Keratinocyte (primary cell): ENCODE measurements at regions not wholly inside any gene's neighbourhood (a gene's known extent, or its start where the extent isn't known, plus 50 kb on each side); places are given as distances from the start of the nearest gene placed in this dataset.

Experiments
- DNase-seq: peaks from one replicate; pipeline ENCODE4 v3.0.0-alpha.2; 2011; ENCODE audit warnings: low read depth, missing footprints, low spot score
- FAIRE-seq: peaks from 2 replicates; lab custom pipeline; 2011; peaks lifted over from hg19 to GRCh38; lab: Jason Lieb, UNC
- H2AFZ ChIP-seq: 2 replicates; pipeline ENCODE4 v1.6.0; 2012; ENCODE audit warnings: low read length, control low read depth, inconsistent platforms; ENCODE audit not compliant: control insufficient read depth
- H3K27ac ChIP-seq: 2 replicates; pipeline ENCODE4 v1.5.1; 2011; ENCODE audit warnings: low read length; ENCODE audit not compliant: control insufficient read depth, insufficient read depth
- H3K27me3 ChIP-seq: 3 replicates; pipeline ENCODE4 v1.6.0; 2011; ENCODE audit warnings: low read length; ENCODE audit not compliant: control insufficient read depth, insufficient read depth; ENCODE audit errors: extremely low read depth
- H3K36me3 ChIP-seq, 2 experiments: 2 replicates in 1 of 2; 3 replicates in 1 of 2; pipeline ENCODE4 v1.5.1; 2011; ENCODE audit warnings: low read length in 2 of 2, mild to moderate bottlenecking in 1 of 2; ENCODE audit not compliant: control insufficient read depth in 2 of 2, insufficient read depth in 2 of 2; ENCODE audit errors: extremely low read depth in 1 of 2
- H3K4me1 ChIP-seq: 3 replicates; pipeline ENCODE4 v1.5.1; 2011; ENCODE audit warnings: low read length; ENCODE audit not compliant: control insufficient read depth, insufficient read depth; ENCODE audit errors: extremely low read depth
- H3K4me2 ChIP-seq: 3 replicates; pipeline ENCODE4 v1.6.0; 2011; ENCODE audit warnings: low read depth, low read length; ENCODE audit not compliant: control insufficient read depth, insufficient read depth; ENCODE audit errors: extremely low read depth
- H3K4me3 ChIP-seq, 3 experiments: fragments of 200-600 bp in 1 of 3; sonication (generic) in 1 of 3; 2 replicates in 2 of 3; 3 replicates in 1 of 3; pipeline ENCODE4 v1.5.1; 2011 to 2016; ENCODE audit warnings: low read length in 3 of 3, mild to moderate bottlenecking in 3 of 3, control low read depth in 2 of 3, inconsistent platforms in 1 of 3, low read depth in 1 of 3, mixed read lengths in 1 of 3, mixed run types in 1 of 3, moderate library complexity in 1 of 3; ENCODE audit not compliant: control insufficient read depth in 2 of 3, insufficient read depth in 2 of 3; ENCODE audit errors: extremely low read depth in 1 of 3
- H3K79me2 ChIP-seq: 2 replicates; pipeline ENCODE4 v1.6.0; 2012; ENCODE audit warnings: low read length; ENCODE audit not compliant: control insufficient read depth, insufficient read depth
- H3K9ac ChIP-seq: 3 replicates; pipeline ENCODE4 v1.6.0; 2011; ENCODE audit warnings: low read length; ENCODE audit not compliant: control insufficient read depth, insufficient read depth; ENCODE audit errors: extremely low read depth
- H3K9me1 ChIP-seq: 3 replicates; pipeline ENCODE4 v1.6.0; 2011; ENCODE audit warnings: low read length; ENCODE audit not compliant: control insufficient read depth, insufficient read depth; ENCODE audit errors: extremely low read depth
- H3K9me3 ChIP-seq: 2 replicates; pipeline ENCODE4 v1.5.1; 2012; ENCODE audit warnings: low read depth, low read length; ENCODE audit not compliant: control insufficient read depth
- H4K20me1 ChIP-seq: 3 replicates; pipeline ENCODE4 v1.6.0; 2011; ENCODE audit warnings: low read length; ENCODE audit not compliant: control insufficient read depth, insufficient read depth; ENCODE audit errors: extremely low read depth
- CTCF ChIP-seq, 3 experiments: IDR thresholded peaks in 1 of 3; conservative IDR thresholded peaks in 1 of 3; optimal IDR thresholded peaks in 1 of 3; 2 replicates in 2 of 3; 3 replicates in 1 of 3; pipeline versions ENCODE3 to v1.5.1; 2011; ENCODE audit warnings: low read length in 3 of 3, mild to moderate bottlenecking in 3 of 3, moderate library complexity in 2 of 3, control low read depth in 1 of 3, inconsistent platforms in 1 of 3; ENCODE audit not compliant: insufficient read depth in 2 of 3; ENCODE audit errors: extremely low read depth in 1 of 3
- EZH2 ChIP-seq: IDR thresholded peaks from one replicate; pipeline ENCODE4 v1.6.1; 2012; ENCODE audit warnings: inconsistent platforms, mild to moderate bottlenecking, low read length, moderate library complexity
- dilution Hi-C: fragments of 300-500 bp; cut with MboI; formaldehyde crosslinking; loops from one replicate; pipeline ENCODE4 v1.7.0; 2020; ENCODE audit warnings: low sequenced_read_pairs; ENCODE audit not compliant: extremely low pct_ligation_motif_present

DNA sequence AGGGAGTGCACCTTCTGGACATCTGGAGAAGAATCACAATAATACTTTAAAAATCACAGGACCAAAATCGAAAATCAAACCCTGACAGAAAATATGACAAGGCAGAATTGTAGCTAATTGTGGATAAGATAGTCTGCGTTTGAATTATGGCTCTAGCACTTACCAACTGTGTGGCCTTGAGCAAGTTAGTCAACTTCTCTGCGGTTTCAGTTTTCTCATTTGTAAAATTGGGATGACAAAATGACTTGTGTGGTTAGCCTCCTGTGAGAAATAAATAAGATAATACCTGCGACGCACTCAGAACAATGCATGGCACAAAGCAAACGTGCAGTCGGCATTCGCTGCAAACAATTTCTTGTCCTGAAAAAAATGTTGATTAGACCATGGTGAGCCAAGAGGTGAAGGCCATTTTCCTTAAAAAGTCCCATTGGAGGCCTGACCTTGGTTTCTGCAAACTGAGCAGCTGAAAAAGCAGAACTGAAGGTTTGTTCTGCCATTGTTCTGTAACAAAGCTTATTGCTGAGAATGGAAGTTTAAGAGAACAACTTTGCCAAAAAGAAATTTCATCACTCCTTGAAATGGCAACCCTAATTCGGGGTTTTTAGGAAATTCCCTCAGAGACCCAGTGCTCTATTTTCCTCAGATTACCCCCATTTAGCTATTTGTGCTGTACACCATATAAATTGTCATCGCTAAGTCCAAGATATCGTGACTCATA, 266.3 kb downstream of the ERMARD start:
- Histone ChIP-seq H4K20me1 (no peaks in the 10 kb centered on the region), H3K9ac (no peak overlapping the region), H3K9me1 (no peaks in the 10 kb centered on the region), H3K27ac (no peak overlapping the region), H3K27me3 (no peaks in the 10 kb centered on the region), H3K36me3 (no peaks in the 10 kb centered on the region), H3K9me3 (no peaks in the 10 kb centered on the region), H3K4me3 (no peak overlapping the region), H3K4me2 (no peak overlapping the region), H3K4me1 (no peaks in the 10 kb centered on the region), H2AFZ (no peak overlapping the region), H3K79me2 (no peaks in the 10 kb centered on the region)
- dilution Hi-C loops, result no loop called here
- TF ChIP-seq EZH2 (no peak), CTCF (optimal IDR thresholded peaks at IDR 0.05 in 1 of 3, IDR thresholded peaks at IDR 0.05 in 1 of 3, conservative IDR thresholded peaks at IDR 0.05 in 1 of 3; ENCODE audit: extremely low read depth in 1 of 3, insufficient read depth in 2 of 3, low read length in 3 of 3) (no peak)
- DNase-seq, result no peak
- FAIRE-seq, result no peak

- dilution Hi-C loops, result no loop called here
- no peak for TF ChIP-seq EZH2
- no peak for TF ChIP-seq CTCF (optimal IDR thresholded peaks at IDR 0.05 in 1 of 3, IDR thresholded peaks at IDR 0.05 in 1 of 3, conservative IDR thresholded peaks at IDR 0.05 in 1 of 3; ENCODE audit: extremely low read depth in 1 of 3, insufficient read depth in 2 of 3, low read length in 3 of 3)
- Histone ChIP-seq H4K20me1 (no peaks in the 10 kb centered on the region), H3K4me1 (no peaks in the 10 kb centered on the region), H3K36me3 (no peaks in the 10 kb centered on the region), H3K27ac (no peak overlapping the region), H3K79me2 (no peaks in the 10 kb centered on the region), H3K4me3 (no peak overlapping the region), H3K9me3 (no peaks in the 10 kb centered on the region), H3K4me2 (no peak overlapping the region), H3K27me3 (no peaks in the 10 kb centered on the region), H3K9ac (no peak overlapping the region), H2AFZ (no peak overlapping the region), H3K9me1 (no peaks in the 10 kb centered on the region)
- FAIRE-seq, result no peak
- DNase-seq, result no peak
Observed at GRCh38 chr6:170013815-170014214, 262.4 kb downstream of the ERMARD start.
